Tibial nerve (tissue), 4 donors: ENCODE measurements at regions not wholly inside any gene's neighbourhood (a gene's known extent, or its start where the extent isn't known, plus 50 kb on each side); places are given as distances from the start of the nearest gene placed in this dataset.
A peak's percentile ranks its signal among the peaks of the same experiment; 100 is the strongest.

Experiments used
- DNase-seq, 2 donors: peaks; one replicate each; pipeline ENCODE4 v3.0.0-alpha.2; 2019; ENCODE audit warnings: low spot score in 2 of 2
- H3K27ac ChIP-seq, 4 donors: fragments of 200-600 bp; sonication (generic) in 3 of 4; one replicate each; pipeline ENCODE4 v1.5.1; 2017 to 2019; ENCODE audit warnings: mild to moderate bottlenecking in 1 of 4
- H3K27me3 ChIP-seq, 2 donors: fragments of 200-600 bp; sonication (generic) in 1 of 2; one replicate each; pipeline versions ENCODE4 v1.5.1 to v1.6.0; 2017 to 2019
- H3K36me3 ChIP-seq, 3 donors: fragments of 200-600 bp; sonication (generic); one replicate each; pipeline ENCODE4 v1.5.1; 2018 to 2019
- H3K4me1 ChIP-seq, 4 donors: fragments of 200-600 bp; sonication (generic) in 3 of 4; one replicate each; pipeline ENCODE4 v1.5.1; 2017 to 2019
- H3K4me3 ChIP-seq, 4 donors: fragments of 200-600 bp; sonication (generic) in 3 of 4; one replicate each; pipeline ENCODE4 v1.5.1; 2017 to 2019; ENCODE audit warnings: mild to moderate bottlenecking in 1 of 4, moderate library complexity in 1 of 4
- H3K9me3 ChIP-seq, 4 donors: fragments of 200-600 bp; sonication (generic) in 3 of 4; one replicate each; pipeline ENCODE4 v1.5.1; 2017 to 2019
- EP300 ChIP-seq, 2 donors: sonication (generic); formaldehyde crosslinking; IDR thresholded peaks; one replicate each; pipeline ENCODE4 v1.6.1; 2017; ENCODE audit warnings: antibody characterized with exemption in 2 of 2, mild to moderate bottlenecking in 1 of 2
- POLR2A ChIP-seq, 2 donors: fragments of 450-650 bp; IDR thresholded peaks; one replicate each; pipeline ENCODE4 v1.6.1; 2017; ENCODE audit warnings: antibody characterized with exemption in 2 of 2, mild to moderate bottlenecking in 2 of 2, moderate library complexity in 2 of 2
- whole genome bisulfite sequencing, 2 donors: methylation state at CpG; one replicate each; pipeline ENCODE4 v1.1.5; 2018; 5-methylcytosine and 5-hydroxymethylcytosine counted together
- TF ChIP-seq, protein P1 (sequence below), 5 experiments: fragments of 200-600 bp in 3 of 5; fragments of 450-650 bp in 2 of 5; sonication (generic) in 3 of 5; IDR thresholded peaks; one replicate each; pipeline ENCODE4 v1.5.1; 2016 to 2019; ENCODE audit warnings: antibody characterized with exemption in 5 of 5, mild to moderate bottlenecking in 3 of 5, moderate library complexity in 2 of 5

DNA sequence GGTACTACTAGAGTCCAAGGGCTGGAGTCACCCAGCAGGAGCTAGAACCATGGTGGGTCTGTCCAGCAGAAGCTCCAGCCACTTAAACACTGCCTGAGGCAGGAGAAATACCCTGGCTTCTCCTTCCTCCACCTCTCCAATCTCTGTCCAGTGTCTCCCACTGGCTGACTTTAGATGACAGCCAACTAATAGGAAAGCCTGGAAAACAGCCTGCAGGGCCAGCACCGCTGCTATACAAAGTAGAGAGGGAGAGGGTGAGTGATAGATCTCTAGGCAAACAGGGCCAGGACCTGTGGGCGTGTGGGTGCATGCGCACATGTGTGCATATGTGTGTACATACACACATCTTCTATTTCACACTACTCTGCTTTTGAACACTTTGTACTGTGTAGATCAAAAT, 56.5 kb upstream of the ATP8A1 start:
- no peak overlapping the region for H3K4me3 ChIP-seq
- DNase-seq = no peak
- no peak overlapping the region for H3K27ac ChIP-seq
- TF ChIP-seq POLR2A (IDR thresholded peaks at IDR 0.05) = no peak
- TF ChIP-seq, protein P1, sequence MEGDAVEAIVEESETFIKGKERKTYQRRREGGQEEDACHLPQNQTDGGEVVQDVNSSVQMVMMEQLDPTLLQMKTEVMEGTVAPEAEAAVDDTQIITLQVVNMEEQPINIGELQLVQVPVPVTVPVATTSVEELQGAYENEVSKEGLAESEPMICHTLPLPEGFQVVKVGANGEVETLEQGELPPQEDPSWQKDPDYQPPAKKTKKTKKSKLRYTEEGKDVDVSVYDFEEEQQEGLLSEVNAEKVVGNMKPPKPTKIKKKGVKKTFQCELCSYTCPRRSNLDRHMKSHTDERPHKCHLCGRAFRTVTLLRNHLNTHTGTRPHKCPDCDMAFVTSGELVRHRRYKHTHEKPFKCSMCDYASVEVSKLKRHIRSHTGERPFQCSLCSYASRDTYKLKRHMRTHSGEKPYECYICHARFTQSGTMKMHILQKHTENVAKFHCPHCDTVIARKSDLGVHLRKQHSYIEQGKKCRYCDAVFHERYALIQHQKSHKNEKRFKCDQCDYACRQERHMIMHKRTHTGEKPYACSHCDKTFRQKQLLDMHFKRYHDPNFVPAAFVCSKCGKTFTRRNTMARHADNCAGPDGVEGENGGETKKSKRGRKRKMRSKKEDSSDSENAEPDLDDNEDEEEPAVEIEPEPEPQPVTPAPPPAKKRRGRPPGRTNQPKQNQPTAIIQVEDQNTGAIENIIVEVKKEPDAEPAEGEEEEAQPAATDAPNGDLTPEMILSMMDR (IDR thresholded peaks at IDR 0.05) = no peak
- TF ChIP-seq EP300 (IDR thresholded peaks at IDR 0.05) = no peak
- WGBS, 2 donors = 88 to 92% methylated on average over 3 of the region's 3 CpGs
- no peaks in the 10 kb centered on the region for H3K9me3 ChIP-seq
- H3K36me3 ChIP-seq = no peaks in the 10 kb centered on the region
- H3K27me3 ChIP-seq = no peaks in the 10 kb centered on the region
- no peaks in the 10 kb centered on the region for H3K4me1 ChIP-seq

DNA sequence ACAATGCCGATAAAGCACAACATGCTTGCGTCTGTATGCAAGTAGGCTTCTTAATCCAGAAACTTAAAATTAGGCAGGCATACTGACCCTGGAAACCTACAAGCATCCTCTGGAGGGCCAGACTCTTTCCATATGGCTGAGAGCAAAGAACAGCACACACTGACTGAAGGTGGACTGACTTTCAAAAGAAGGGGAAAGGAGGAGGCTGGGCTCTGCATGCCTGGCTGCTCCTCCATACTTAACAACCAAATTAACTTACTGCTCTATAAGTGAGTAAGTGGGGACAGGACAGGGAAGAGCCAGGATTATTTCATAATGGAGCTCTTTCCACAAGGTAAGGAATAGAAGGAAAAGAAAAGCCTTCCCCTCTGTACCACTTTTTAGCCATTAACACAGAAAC, 55.9 kb upstream of the ATP8A1 start:
- H3K4me3 ChIP-seq = no peak overlapping the region
- H3K9me3 ChIP-seq = no peaks in the 10 kb centered on the region
- H3K27me3 ChIP-seq = no peaks in the 10 kb centered on the region
- H3K36me3 ChIP-seq = no peaks in the 10 kb centered on the region
- DNase-seq = no peak
- WGBS, 2 donors = 31 to 33% methylated on average over 2 of the region's 2 CpGs
- TF ChIP-seq, protein P1 (IDR thresholded peaks at IDR 0.05) = no peak
- TF ChIP-seq EP300 (IDR thresholded peaks at IDR 0.05) = no peak
- no peak for TF ChIP-seq POLR2A (IDR thresholded peaks at IDR 0.05)
- H3K27ac ChIP-seq = no peak overlapping the region
- no peaks in the 10 kb centered on the region for H3K4me1 ChIP-seq

DNA sequence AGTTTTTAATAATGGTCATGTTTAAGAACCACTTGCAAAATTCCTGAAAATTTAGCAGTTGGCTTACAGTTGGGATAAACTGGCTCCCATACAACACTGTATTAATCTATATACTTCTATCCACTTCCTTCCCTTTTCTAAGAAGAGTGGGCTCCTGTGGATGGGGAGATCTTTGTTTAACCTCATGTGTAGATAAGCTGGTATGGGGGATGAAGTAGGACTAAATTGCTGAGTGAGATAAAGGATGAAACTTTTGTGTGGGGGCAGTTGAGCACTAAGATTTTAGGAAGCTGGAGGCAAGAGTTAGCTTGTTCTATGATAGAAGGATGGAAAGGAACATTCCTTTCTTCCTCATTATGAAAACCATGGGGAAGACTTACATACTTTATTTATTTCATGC, 54.6 kb upstream of the ATP8A1 start:
- H3K9me3 ChIP-seq = no peaks in the 10 kb centered on the region
- no peaks in the 10 kb centered on the region for H3K27me3 ChIP-seq
- H3K4me3 ChIP-seq = no peak overlapping the region
- no peaks in the 10 kb centered on the region for H3K36me3 ChIP-seq
- H3K4me1 ChIP-seq = no peaks in the 10 kb centered on the region
- no peak overlapping the region for H3K27ac ChIP-seq
- DNase-seq = no peak
- TF ChIP-seq POLR2A (IDR thresholded peaks at IDR 0.05) (no peak), EP300 (IDR thresholded peaks at IDR 0.05) (no peak)
- TF ChIP-seq, protein P1 (IDR thresholded peaks at IDR 0.05) = no peak

DNA sequence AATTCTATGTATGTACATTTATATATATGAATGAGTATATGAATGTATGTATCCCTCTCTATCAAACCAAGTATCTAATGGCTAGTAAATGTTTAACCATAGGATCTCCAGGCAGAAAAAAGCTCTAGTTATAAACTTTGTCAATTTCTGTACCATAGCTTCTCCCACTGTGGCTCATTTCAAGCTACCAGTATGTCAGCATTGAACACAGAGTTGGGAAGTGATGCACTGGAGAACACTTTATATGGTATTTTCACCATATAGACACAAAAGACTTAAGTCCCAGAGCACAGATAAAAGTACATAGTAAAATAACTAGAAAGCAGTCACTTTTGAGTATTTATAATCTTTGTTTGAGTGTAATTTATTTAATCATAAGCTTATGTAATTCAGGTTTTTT, 53.9 kb upstream of the ATP8A1 start:
- DNase-seq = no peak
- no peaks in the 10 kb centered on the region for H3K4me1 ChIP-seq
- H3K27me3 ChIP-seq = no peaks in the 10 kb centered on the region
- no peaks in the 10 kb centered on the region for H3K36me3 ChIP-seq
- no peaks in the 10 kb centered on the region for H3K9me3 ChIP-seq
- TF ChIP-seq POLR2A (IDR thresholded peaks at IDR 0.05) = no peak
- TF ChIP-seq EP300 (IDR thresholded peaks at IDR 0.05) = no peak
- TF ChIP-seq, protein P1 (IDR thresholded peaks at IDR 0.05) = no peak
- no peak overlapping the region for H3K4me3 ChIP-seq
- H3K27ac ChIP-seq = peak overlapping the region in 2 of 4 donors; percentile 35 to 47

DNA sequence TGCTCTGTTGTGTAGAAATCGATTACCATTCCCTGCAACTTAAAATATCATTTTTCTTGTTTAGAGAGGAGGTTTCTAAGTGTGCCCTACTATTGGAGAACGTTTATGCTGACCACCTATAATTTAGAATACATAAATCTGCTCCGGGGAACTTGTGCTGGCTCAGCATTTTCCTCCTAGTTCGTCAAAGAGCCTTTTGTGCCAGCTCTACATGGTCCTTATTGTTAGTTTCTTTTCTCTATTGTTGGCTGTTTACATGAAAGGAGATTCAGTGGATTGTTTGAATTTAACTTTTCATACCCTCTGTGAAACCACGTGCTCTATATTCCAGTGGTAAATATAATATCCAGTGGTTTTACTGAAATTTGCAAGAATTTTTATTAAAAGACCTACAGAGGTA, 53.4 kb upstream of the ATP8A1 start:
- Histone ChIP-seq H3K36me3 (no peaks in the 10 kb centered on the region), H3K27ac (peak overlapping the region in 2 of 4 donors; percentile 35 to 47), H3K9me3 (no peaks in the 10 kb centered on the region), H3K4me1 (no peaks in the 10 kb centered on the region), H3K27me3 (no peaks in the 10 kb centered on the region), H3K4me3 (no peak overlapping the region)
- 37 to 38% methylated on average over 5 of the region's 5 CpGs for WGBS, 2 donors
- TF ChIP-seq EP300 (IDR thresholded peaks at IDR 0.05) (no peak), POLR2A (IDR thresholded peaks at IDR 0.05) (no peak)
- TF ChIP-seq, protein P1 (IDR thresholded peaks at IDR 0.05) = no peak
- no peak for DNase-seq
